Urothelium cell line (cell line): ENCODE measurements at regions not wholly inside any gene's neighbourhood (a gene's known extent, or its start where the extent isn't known, plus 50 kb on each side); places are given as distances from the start of the nearest gene placed in this dataset.

Source experiments
- DNase-seq: peaks from one replicate; pipeline ENCODE4 v3.0.0; 2011; ENCODE audit warnings: low spot score, mixed read lengths
- FAIRE-seq: peaks from 2 replicates; lab custom pipeline; 2011; peaks lifted over from hg19 to GRCh38; lab: Jason Lieb, UNC

DNA sequence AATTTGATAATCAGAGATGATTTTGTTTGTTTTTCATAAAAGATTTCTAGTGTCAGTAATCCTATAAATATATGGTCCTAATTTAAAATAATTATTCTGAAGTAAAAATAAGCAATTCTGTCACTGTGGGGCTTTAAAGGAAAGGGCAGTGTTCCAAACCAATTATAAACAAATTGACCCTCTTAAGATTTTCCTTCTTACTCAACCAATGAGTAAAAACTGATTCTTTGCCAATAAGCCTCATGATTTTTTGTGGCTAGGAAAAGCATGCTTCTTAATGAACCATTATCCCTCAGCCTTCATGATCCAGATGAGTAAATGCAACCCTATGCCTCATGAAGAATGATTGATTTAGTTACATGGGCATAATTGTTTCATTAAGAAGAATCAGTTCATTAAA lies 1010.4 kb downstream of the ADGRL3 start:
- no peak for FAIRE-seq
- DNase-seq = no peak

DNA sequence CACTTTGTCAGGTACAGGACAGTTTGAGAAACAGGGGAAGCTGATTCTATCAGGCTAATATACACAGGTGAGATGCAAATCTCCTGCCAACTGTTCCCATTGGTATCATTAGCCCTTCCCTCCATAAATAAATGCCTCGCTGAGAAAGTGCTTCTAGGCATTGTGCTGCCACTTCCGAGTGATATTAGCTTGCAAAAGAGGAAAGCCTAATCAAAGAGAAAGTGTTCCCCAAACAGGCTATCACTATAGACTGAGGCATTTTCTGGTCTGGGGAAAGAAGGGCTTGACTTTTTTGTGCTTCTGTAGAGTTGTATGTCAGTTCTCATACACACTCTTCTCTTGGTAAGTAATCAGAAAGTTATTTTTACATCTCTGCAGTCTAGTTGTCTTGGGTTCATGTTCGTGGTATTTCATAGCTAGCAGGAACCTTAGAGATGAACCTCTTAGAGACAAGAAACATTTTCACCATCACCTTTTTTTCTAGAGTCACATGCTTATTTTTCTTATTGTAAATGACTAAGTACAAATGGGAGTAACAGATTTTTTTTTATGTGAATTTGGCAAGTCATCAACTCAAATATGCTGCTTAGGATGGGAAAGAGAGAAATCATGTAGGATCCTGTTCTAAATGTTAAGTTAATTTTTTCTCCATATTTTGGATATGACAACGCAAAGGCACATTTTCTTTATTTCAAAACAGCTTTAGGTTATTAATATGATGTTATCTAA lies 1009.8 kb downstream of the ADGRL3 start:
- DNase-seq (no peak), FAIRE-seq (no peak)

DNA sequence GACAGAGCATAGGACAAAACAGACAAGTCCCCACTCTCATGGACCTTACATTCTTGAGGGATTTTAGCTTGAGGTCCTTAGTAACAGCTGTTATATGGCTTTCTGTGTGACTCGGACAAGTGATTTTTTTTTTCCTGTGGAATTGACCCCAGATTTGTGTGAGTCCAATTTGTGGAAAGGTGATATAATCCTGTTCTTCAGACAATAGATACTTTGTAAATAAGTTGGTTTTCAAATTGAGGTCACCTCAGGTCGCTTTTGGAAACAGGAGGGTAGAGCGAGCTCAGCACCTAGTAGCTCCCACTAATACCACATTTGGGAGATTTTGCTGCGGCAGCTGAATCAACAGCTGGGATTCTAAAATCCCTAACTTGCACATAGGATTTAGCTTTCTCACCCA lies 1008.8 kb downstream of the ADGRL3 start:
- FAIRE-seq (no peak), DNase-seq (no peak)

DNA sequence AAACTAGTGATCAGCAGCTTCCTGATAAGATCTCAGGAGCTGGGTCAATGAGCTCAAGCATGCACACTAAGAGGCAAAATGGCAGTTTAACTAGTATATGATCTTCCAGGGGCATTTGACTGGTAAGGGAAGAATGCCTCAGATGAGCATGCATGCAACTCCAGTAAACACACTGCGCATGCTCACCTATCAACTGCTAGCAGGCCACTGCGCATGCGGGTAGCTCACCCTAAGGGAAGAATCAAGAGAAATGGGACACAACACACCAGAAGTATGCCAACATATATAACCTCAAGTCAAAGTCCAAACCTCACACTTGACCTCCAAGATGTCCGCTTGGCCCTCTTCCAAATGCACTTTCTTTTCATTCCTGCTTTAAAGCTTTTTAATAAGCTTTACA lies 1004.0 kb downstream of the ADGRL3 start:
- FAIRE-seq (no peak), DNase-seq (no peak)

DNA sequence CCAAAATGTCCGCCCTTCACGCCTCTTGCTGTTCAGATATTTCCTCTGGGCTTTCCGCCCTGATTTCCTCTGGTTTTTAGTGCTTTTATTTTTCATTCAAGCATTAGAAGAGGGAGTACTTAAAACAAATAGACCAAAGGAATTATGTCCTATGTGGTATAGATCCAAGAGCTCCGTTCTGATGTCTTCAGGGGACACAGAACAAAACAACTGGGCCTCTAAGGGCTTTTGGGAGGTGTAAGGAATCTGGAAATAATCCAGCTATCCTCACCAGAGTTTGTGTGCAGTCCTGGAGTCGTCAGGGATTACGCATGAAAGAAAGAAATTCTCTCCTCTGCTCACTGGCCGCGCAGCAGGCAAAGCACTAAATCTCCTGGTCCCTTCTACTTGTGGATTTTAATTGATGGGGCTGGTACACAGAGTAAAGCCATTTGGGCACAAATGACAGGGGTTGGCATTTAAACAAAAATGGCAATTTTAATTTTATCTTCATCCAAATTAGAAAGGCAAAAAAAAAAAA lies 999.2 kb downstream of the ADGRL3 start:
- FAIRE-seq = no peak
- no peak for DNase-seq

DNA sequence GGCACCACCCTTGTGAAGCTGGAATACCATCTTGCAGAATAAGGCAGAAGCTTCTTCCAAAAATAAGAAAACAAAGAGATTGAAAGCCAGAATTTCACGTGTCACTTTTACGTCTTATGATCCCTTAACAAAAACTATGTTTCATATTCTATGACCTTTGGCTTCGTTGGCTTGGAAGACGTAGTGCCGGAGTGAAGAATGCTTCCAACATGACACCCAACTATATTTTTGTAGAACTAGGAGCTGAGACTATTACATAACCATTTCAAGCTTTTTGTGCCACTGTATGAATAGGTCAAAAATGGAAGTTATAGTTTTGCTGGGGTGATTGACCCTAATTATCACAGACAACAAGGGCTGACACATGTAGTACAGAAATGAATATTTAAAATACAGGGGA lies 996.2 kb downstream of the ADGRL3 start:
- DNase-seq = no peak
- no peak for FAIRE-seq

DNA sequence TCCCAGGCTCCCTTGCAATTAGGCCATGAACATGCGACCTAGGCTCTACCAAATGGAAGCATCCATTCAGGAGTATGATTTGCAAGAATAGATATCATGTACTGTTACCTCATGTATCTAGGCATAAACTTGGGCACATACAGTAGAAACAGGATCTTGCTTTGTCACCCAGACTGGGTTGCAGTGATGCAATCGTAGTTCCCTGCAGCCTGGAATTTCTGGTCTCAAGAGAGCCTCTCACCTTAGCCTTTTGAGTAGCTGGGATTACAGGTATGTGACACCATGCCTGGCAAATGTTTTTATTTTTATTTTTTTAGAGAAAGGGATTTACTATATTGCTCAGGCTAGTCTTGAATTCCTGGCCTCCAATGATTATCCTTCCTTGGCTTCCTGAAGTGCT lies 994.2 kb downstream of the ADGRL3 start:
- no peak for DNase-seq
- FAIRE-seq = no peak

DNA sequence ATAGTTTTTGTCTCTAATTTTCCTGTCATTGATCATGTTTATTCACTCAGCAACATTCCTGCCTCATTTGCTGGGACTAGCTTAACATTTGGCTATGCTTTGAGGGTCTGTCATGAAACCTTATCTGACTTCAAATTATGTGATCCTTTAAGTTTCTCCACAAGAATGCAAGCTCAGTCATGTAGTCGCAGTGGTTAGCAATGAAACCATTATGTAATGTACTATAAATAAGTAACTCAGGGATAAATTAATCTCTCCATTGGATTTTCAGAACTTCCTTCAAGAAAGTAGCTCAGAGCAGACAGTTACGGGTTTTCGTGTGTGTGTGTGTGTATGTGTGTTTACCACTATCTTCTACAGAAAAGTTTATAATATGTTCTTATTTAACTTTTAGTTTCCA lies 993.6 kb downstream of the ADGRL3 start:
- DNase-seq = no peak
- FAIRE-seq = no peak

DNA sequence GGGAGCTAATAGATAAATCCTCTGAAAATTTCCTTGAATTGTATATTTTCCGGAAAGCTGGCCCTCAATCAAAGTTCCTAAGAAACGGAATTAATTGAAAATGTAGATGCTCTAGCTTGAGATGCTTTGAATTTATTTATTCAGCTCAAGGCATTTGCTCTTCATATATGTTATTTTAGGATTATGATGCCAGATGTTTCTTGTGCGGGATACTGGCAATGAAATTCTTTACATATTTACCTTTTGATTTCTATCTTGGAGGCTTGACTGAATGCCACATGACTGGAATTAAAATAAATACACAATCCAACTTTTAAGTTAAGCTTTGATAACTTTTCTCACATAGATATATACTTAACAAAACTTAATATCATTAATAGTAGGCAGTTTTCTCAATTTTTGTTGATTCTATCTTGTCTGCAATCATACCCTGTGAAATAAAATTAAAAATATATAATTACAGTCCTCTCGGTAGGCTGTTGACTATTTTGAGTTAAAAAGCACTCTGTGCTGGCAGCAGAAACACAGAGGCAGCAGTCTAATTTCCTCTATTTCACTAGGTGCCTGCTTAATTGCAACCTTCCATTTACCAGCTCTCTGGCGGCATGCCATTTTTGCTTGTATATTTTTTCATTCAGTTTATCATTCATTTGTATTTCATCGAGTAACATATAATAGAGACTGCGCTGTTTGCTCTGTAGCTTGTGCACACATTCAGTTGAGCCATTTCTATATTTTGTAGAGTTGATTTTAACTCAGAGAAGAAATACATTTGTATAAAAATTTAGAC lies 991.5 kb downstream of the ADGRL3 start:
- no peak for DNase-seq
- FAIRE-seq = no peak

DNA sequence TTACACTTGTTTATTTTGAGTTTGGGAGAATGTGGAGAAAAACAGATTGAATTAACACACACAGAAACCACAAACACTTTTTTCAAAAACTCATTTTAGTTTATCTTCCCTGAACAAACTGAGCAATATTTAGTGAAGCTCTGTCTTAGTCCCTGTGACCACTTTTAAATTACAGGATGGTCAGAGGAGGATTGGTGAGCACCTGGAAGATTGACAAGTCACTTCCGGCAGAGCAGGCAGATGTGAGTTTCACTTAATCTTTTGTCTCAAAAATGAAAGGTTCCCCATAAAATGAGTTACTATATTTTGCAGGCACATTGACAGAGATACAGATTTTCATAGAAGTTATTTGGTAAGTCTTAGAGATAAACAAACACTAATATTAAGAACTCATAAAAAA lies 970.1 kb downstream of the ADGRL3 start:
- DNase-seq = no peak

DNA sequence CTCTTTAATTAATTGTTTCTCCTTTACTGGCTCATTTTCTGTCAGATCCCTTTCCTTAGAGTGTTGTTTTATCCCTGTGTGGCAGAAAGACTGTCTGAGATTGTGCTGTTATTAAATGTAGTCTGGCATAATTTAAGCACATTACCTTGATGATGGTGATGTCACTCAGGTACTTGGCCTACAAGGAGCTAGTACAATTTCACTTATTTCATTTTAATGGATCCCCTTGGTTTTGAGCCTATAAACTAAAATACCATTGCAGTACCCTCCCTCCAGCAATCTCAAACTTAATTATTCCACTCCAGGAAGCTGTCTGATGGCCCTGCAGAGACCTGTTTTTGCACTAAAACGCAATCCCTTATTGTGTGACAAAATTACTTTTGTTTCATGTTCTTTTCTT lies 968.6 kb downstream of the ADGRL3 start:
- DNase-seq = no peak

More for the DNA sequence above, 970.1 kb downstream of the ADGRL3 start:
- FAIRE-seq = no peak

DNA sequence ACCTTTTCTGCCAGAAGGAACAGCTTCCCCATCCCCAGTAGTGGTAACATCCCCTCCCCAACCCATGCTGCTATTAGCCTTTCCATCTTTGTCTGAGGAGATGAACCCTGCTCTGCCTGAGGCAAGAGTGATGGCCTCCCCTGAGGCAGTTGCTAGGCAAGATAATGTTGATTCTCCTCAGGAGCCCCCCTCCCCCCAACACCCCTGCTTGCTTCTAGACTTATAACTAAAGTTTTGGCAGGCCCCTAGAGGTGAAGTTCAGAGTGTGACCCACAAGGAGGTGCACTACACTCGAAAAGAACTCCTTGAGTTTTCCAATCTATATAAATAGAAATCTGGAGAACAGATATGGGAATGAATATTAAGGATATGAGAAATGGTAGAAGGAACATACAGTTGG lies 962.5 kb downstream of the ADGRL3 start:
- DNase-seq = no peak
- no peak for FAIRE-seq

More for the DNA sequence above, 968.6 kb downstream of the ADGRL3 start:
- no peak for FAIRE-seq

DNA sequence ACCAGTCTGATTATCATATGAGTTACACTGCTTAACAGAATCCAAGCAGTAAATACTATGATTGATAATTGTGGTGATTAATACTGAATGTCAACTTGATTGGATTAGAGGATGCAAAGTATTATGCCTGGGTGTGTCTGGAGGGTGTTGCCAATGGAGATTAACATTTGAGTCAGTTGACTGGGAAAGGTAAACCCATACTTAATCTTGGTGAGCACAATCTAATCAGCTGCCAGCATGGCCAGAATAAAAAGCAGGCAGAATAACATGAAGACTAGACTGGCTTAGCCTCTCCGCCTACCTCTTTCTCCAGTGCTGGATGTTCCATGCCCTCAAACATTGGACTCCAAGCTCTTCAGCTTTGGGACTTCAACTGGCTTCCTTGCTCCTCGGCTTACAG lies 961.3 kb downstream of the ADGRL3 start:
- no peak for FAIRE-seq

DNA sequence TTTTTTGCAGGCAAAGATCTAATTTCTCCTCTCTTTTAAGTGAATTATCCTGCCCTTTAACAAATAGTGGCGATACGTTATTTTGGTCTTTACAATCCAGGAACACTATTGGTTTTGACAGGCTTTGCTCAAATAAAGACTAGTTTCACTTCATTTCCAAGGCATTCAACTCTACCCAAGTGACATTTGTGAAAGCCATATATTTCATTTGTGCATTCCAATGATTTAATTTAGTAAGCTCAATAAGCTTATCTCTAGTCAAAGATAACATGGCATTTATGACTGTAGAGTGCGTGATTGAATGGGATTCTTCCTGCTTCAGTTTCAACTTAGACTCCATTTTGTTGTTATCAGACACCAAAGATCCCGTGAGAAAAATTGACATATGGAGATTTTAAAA lies 959.8 kb downstream of the ADGRL3 start:
- DNase-seq (no peak), FAIRE-seq (no peak)

More for the DNA sequence above, 961.3 kb downstream of the ADGRL3 start:
- no peak for DNase-seq

DNA sequence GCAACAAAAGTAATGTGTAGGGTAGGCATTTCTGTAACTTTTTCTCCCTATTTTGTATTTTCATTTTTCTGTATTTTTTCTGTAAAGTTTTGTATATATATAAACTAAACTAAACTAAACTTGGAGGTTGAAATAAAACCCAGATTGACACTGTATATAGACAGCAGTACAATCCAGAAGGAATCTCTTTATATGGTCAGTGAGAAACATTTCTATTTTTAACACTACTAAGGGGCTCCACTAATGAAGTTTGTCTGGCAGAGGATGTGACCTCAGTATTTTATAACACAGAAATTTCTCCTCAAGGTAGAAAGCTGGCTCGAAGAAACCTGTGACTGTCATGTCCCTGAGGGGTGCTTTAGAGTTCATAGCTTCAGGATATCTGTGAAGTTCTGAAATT lies 959.2 kb downstream of the ADGRL3 start:
- FAIRE-seq (no peak), DNase-seq (no peak)

DNA sequence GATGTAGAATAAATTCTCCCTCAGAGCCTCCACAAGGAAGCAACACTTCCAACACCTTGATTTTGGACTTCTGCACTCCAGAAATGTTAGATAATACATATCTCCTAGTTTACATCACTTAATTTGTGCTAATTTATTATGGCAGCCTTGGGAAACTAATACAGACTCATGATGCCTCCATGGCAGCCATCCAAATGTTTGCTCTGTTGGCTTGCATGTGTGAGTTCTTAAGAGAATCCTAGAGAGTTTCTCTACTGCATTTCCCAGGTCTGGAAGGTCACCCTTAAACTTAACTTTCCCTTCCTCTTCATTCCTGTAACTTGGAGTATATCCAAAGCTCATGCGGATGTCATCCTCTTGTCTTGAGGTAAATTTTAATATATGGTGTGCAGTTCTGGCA lies 956.1 kb downstream of the ADGRL3 start:
- FAIRE-seq (no peak), DNase-seq (no peak)

DNA sequence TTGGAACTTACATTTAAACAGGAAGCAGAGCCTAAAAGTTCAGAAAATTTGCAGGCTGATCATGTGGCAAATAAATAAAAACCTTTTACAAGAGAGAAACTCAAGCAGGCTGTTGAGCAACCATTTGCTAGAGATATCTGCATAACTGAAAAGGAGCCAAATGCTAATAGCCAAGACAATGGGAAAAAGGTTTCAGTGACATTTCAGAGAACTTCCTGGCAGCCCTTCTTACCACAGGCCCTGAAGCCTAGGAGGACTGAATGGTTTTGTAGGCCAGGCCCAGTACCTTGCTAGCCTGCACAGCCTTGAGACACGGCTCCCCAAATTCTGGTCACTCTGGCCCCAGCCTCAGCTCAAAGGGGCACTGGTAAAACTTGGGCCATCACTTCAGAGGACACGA lies 945.1 kb downstream of the ADGRL3 start:
- FAIRE-seq (no peak), DNase-seq (no peak)

DNA sequence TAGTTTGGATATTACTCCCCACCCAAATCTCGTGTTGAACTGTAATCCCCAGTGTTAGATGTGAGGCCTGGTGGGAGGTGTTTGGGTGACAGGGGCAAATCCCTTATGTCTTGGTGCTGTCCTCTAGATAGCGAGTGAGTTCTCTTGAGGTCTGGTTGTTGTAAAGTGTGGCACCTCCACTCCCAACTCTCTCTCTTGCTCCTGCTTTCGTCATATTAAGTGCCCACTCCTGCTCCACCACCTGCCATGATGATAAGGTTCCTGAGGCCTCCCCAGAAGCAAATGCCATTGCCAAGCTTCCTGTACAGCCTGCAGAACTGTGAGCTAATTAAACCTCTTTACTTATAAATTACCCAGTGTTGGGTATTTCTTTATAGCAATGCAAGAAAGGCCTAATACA lies 944.3 kb downstream of the ADGRL3 start:
- DNase-seq = no peak
- FAIRE-seq = no peak

DNA sequence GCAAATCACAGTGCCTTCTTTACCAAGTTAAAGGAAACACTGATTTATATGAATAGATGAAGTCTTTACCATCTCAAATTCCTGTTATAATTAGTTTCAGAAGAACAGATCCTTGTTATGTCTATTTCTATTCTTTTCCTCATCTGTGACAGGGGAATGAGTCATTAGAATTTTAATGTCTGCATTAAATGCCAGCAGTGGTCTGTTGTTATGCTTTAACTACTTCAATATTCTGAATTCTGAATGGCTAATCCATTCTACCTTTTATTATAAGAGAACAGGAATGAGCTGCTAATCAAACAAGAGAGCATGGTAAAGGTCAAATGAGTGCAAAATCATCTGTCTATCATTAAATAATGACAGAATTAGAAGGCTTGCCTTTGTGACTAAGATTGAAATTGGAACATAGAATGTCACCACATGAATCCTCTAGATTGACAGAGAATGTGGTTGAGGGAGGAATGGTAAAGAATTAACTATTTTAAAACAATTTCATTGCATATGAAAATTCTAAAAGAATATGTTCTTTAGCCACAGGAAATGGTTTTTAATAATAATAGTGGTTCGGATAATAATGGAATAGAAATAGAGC lies 935.5 kb downstream of the ADGRL3 start:
- FAIRE-seq (no peak), DNase-seq (no peak)

DNA sequence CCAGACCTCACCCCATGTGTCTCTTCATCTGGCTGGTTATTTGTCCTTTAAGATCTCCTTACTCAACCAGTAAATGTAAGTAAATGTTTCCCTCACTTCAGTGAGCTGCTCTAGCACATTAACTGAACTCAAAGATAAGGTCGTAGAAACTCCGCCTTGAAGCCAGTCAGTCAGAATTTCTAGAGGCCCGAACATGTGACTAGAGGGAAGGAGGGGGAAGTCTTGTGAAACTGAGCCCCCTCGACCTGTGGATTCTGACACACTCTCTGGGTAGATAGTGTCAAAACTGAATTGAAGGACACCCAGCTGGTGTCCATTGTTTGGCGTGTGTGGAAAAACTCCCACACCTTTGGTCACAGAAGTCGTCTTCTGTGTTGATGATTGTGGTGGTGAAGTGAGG lies 933.9 kb downstream of the ADGRL3 start:
- FAIRE-seq (no peak), DNase-seq (no peak)

DNA sequence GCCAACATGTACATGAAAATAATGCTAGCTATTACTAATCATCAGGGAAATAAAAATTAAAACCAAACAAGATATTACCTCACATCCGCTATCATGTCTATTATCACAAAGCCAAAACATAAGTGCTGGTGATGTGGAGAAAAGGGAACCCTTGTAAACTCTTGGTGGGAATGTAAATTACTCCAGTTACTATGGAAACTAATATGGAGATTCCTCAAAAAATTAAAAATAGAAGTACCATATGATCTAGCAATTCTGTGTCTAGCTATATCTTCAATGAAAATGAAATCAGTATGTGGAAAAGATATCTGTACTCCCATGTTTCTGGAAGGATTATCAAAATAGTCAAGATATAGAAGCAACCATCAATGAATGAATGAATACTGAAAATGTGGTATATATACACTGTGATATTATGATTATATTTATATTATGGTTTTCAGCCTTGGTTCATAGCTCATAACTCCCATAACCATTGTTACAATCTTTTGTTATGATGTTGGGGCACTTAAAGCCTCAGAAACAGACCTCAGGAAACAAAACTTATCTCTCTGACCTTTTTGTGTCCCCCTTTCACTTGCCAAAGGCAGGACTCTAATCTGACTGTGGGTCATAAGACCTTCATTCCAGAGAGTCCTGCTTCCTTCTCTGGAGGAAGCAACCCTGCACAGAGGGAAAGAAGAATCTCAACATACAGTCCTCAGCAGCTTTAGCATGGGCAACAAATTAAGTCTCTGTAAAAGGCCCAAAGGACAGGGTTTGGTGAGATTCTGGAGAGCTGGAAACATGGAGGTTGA lies 933.2 kb downstream of the ADGRL3 start:
- DNase-seq (no peak), FAIRE-seq (no peak)
